ENCODE measurements at regions not wholly inside any gene's neighbourhood (a gene's known extent, or its start where the extent isn't known, plus 50 kb on each side); places are given as distances from the start of the nearest gene placed in this dataset.
"Not testable (repeated sequence)": the region's sequence is repeated elsewhere in the genome, so short reads cannot be mapped to it uniquely, and the experiment has no call there.

DNA sequence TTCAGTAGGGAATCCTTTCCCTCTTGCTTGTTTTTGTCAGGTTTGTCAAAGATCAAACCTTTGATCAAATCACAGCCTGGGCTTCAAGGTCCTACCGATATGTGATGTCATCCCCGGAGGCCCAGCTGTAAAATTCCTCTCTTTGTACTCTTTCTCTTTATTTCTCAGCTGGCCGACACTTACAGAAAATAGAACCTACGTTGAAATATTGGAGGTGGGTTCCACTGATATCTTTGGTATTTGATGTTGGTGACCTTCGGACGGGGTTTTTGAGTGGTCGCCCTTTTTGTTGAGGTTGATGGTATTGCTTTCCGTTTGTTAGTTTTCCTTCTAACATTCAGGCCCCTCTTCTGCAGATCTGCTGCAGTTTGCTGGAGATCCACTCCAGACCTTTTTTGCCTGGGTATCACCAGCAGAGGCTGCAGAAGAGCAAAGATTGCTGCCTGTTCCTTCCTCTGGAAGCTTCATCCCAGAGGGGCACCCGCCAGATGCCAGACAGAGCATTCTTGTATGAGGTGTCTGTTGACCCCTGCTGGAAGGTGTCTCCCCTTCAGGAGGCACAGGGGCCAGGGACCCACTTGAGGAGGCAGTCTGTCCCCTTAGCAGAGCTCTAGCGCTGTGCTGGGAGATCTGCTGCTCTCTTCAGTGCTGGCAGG is 316.3 kb downstream of the MAN2A1 start:
- not testable (repeated sequence) for H3K9me2 ChIP-seq (ENCODE audit: insufficient read depth)

DNA sequence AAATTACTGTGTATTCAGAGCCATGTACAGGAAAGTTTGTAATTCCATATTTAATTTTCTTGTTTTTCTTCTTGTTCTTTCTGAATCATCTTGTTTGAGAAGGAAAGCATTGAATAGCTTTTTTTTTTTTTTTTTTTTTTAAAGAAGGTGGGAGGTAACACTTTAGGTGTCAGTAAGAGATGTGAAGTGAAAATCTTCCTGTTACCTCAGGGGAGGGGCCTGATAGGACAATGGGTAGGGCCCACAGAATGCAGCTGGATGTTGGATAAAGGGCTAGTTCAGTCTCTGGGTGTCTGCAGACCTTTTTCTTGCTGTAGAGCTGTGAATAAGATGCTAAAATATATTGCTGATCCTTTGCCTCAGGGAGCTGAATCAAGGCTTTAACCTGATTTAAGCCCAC is 317.4 kb downstream of the MAN2A1 start:
- no peak overlapping the region for H3K4me3 ChIP-seq
- no peak overlapping the region for H3K27ac ChIP-seq (ENCODE audit: low read depth)
- no peak overlapping the region for H2AFZ ChIP-seq
- Mint-ChIP-seq H3K9me3 (no peaks in the 10 kb centered on the region), H3K27me3 (ENCODE audit: insufficient read depth, low read depth, poor library complexity) (no peaks in the 10 kb centered on the region), H3K4me3 (no peak overlapping the region), H3K4me1 (no peaks in the 10 kb centered on the region), H3K27ac (no peak overlapping the region), H3K36me3 (ENCODE audit: low read depth) (no peaks in the 10 kb centered on the region)
- H3K27me3 ChIP-seq (ENCODE audit: insufficient read depth) = no peaks in the 10 kb centered on the region
- H4K20me1 ChIP-seq (replicated peaks; ENCODE audit: insufficient read depth) = no peaks in the 10 kb centered on the region
- H3K79me2 ChIP-seq (replicated peaks; ENCODE audit: insufficient read depth) = no peaks in the 10 kb centered on the region
- no peak overlapping the region for H3K4me2 ChIP-seq
- no peaks in the 10 kb centered on the region for H3K36me3 ChIP-seq (ENCODE audit: insufficient read depth)
- no peaks in the 10 kb centered on the region for H3F3A ChIP-seq (replicated peaks; ENCODE audit: low read depth)
- ATAC-seq (no peak), DNase-seq (ENCODE audit: low spot score) (no peak)
- no peaks in the 10 kb centered on the region for H3K4me1 ChIP-seq (ENCODE audit: insufficient read depth)
- no peaks in the 10 kb centered on the region; the same call in 1 of the 2 replicates for H3K9me2 ChIP-seq (ENCODE audit: insufficient read depth)
- TF ChIP-seq JUNB (IDR thresholded peaks at IDR 0.05; ENCODE audit: unreplicated experiment) = no peak
- no peak for TF ChIP-seq EZH2 (IDR thresholded peaks at IDR 0.05; ENCODE audit: low read depth, unreplicated experiment)
- TF ChIP-seq, protein P1, sequence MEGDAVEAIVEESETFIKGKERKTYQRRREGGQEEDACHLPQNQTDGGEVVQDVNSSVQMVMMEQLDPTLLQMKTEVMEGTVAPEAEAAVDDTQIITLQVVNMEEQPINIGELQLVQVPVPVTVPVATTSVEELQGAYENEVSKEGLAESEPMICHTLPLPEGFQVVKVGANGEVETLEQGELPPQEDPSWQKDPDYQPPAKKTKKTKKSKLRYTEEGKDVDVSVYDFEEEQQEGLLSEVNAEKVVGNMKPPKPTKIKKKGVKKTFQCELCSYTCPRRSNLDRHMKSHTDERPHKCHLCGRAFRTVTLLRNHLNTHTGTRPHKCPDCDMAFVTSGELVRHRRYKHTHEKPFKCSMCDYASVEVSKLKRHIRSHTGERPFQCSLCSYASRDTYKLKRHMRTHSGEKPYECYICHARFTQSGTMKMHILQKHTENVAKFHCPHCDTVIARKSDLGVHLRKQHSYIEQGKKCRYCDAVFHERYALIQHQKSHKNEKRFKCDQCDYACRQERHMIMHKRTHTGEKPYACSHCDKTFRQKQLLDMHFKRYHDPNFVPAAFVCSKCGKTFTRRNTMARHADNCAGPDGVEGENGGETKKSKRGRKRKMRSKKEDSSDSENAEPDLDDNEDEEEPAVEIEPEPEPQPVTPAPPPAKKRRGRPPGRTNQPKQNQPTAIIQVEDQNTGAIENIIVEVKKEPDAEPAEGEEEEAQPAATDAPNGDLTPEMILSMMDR (conservative IDR thresholded peaks at IDR 0.05; ENCODE audit: low read depth in 2 of 2) = no peak
- TF ChIP-seq ZNF114 (CRISPR knock-in tag; IDR thresholded peaks at IDR 0.05) = no peak
- TF ChIP-seq NANOG (IDR thresholded peaks at IDR 0.05; ENCODE audit: borderline replicate concordance) = no peak
- TF ChIP-seq, protein P2, sequence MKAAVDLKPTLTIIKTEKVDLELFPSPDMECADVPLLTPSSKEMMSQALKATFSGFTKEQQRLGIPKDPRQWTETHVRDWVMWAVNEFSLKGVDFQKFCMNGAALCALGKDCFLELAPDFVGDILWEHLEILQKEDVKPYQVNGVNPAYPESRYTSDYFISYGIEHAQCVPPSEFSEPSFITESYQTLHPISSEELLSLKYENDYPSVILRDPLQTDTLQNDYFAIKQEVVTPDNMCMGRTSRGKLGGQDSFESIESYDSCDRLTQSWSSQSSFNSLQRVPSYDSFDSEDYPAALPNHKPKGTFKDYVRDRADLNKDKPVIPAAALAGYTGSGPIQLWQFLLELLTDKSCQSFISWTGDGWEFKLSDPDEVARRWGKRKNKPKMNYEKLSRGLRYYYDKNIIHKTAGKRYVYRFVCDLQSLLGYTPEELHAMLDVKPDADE (IDR thresholded peaks at IDR 0.05) = no peak
- no peak for TF ChIP-seq EZH2phosphoT487 (IDR thresholded peaks at IDR 0.05; ENCODE audit: unreplicated experiment)
- no peak for TF ChIP-seq POLR2AphosphoS5 (IDR thresholded peaks at IDR 0.05; ENCODE audit: low read depth)
- no peak for TF ChIP-seq CREB1 (CRISPR knock-in tag; IDR thresholded peaks at IDR 0.05; ENCODE audit: low read depth)
- TF ChIP-seq ZNF331 (CRISPR knock-in tag; IDR thresholded peaks at IDR 0.05; ENCODE audit: low read depth) = no peak
- TF ChIP-seq, protein P3, sequence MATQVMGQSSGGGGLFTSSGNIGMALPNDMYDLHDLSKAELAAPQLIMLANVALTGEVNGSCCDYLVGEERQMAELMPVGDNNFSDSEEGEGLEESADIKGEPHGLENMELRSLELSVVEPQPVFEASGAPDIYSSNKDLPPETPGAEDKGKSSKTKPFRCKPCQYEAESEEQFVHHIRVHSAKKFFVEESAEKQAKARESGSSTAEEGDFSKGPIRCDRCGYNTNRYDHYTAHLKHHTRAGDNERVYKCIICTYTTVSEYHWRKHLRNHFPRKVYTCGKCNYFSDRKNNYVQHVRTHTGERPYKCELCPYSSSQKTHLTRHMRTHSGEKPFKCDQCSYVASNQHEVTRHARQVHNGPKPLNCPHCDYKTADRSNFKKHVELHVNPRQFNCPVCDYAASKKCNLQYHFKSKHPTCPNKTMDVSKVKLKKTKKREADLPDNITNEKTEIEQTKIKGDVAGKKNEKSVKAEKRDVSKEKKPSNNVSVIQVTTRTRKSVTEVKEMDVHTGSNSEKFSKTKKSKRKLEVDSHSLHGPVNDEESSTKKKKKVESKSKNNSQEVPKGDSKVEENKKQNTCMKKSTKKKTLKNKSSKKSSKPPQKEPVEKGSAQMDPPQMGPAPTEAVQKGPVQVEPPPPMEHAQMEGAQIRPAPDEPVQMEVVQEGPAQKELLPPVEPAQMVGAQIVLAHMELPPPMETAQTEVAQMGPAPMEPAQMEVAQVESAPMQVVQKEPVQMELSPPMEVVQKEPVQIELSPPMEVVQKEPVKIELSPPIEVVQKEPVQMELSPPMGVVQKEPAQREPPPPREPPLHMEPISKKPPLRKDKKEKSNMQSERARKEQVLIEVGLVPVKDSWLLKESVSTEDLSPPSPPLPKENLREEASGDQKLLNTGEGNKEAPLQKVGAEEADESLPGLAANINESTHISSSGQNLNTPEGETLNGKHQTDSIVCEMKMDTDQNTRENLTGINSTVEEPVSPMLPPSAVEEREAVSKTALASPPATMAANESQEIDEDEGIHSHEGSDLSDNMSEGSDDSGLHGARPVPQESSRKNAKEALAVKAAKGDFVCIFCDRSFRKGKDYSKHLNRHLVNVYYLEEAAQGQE (IDR thresholded peaks at IDR 0.05; ENCODE audit: unreplicated experiment) = no peak

More for the DNA sequence above, 316.3 kb downstream of the MAN2A1 start:
- H2AFZ ChIP-seq = 0 out of 2 replicates have a peak overlapping the region, but pooled peaks have one; percentile 56
- H3K4me2 ChIP-seq; H3K4me1 ChIP-seq (ENCODE audit: insufficient read depth); H3K4me3 Mint-ChIP-seq; H3K27ac ChIP-seq (ENCODE audit: low read depth); H3K79me2 ChIP-seq (replicated peaks; ENCODE audit: insufficient read depth); ATAC-seq; H3K27me3 ChIP-seq (ENCODE audit: insufficient read depth); H3K4me1 Mint-ChIP-seq; H3F3A ChIP-seq (replicated peaks; ENCODE audit: low read depth); H4K20me1 ChIP-seq (replicated peaks; ENCODE audit: insufficient read depth); H3K36me3 ChIP-seq (ENCODE audit: insufficient read depth); H3K27me3 Mint-ChIP-seq (ENCODE audit: insufficient read depth, low read depth, poor library complexity); H3K4me3 ChIP-seq; H3K27ac Mint-ChIP-seq; H3K9me3 Mint-ChIP-seq; H3K36me3 Mint-ChIP-seq (ENCODE audit: low read depth): not testable (repeated sequence)
- TF ChIP-seq, protein P1 (conservative IDR thresholded peaks at IDR 0.05; ENCODE audit: low read depth in 2 of 2) = peak in 1 of 2 experiments; percentile 44; a peak in 3 of 4 replicates
- peak; percentile 13 for DNase-seq (ENCODE audit: low spot score)

All from GM23338 (cell line).